HEK293 (cell line): ENCODE measurements at regions not wholly inside any gene's neighbourhood (a gene's known extent, or its start where the extent isn't known, plus 50 kb on each side); places are given as distances from the start of the nearest gene placed in this dataset.

Experiments
- CTCF ChIA-PET: fragments of 350-600 bp; formaldehyde crosslinking; extraction: SDS; loops from one replicate; lab custom pipeline; 2021; ENCODE audit warnings: antibody characterized with exemption; lab: Yijun Ruan, JAX
- POLR2A ChIA-PET: fragments of 300-600 bp; formaldehyde crosslinking; extraction: SDS; loops from one replicate; lab custom pipeline; 2020; ENCODE audit warnings: antibody characterized with exemption, inconsistent platforms; lab: Yijun Ruan, JAX
- H3K27ac ChIP-seq: fragments of 200-500 bp; sonication (Bioruptor generic); 2 replicates; pipeline ENCODE4 v1.5.1; 2014; ENCODE audit warnings: low read depth, low read length, control low read depth, inconsistent platforms; ENCODE audit errors: extremely low read depth
- H3K36me3 ChIP-seq, 2 experiments: fragments of 200-500 bp in 1 of 2; sonication (Bioruptor generic) in 1 of 2; 1 replicate in 1 of 2; 2 replicates in 1 of 2; pipeline ENCODE4 v1.5.1; 2014 to 2017; ENCODE audit warnings: inconsistent platforms in 2 of 2, low read length in 2 of 2; ENCODE audit not compliant: control insufficient read depth in 2 of 2, insufficient read depth in 1 of 2
- H3K4me1 ChIP-seq: fragments of 200-500 bp; sonication (Bioruptor generic); 2 replicates; pipeline ENCODE4 v1.5.1; 2014; ENCODE audit warnings: mild to moderate bottlenecking, low read length, inconsistent platforms; ENCODE audit not compliant: control insufficient read depth, insufficient read depth
- H3K4me3 ChIP-seq: 2 replicates; pipeline ENCODE4 v1.5.1; 2011; ENCODE audit warnings: low read depth, mild to moderate bottlenecking, control low read depth, low read length, moderate library complexity
- H3K9me3 ChIP-seq: fragments of 200-500 bp; sonication (Bioruptor generic); 2 replicates; pipeline ENCODE4 v1.5.1; 2014; ENCODE audit warnings: low read depth, low read length, inconsistent platforms; ENCODE audit not compliant: control insufficient read depth, insufficient read depth
- AEBP2 ChIP-seq: fragments of 450-650 bp; formaldehyde crosslinking; IDR thresholded peaks from 2 replicates; pipeline ENCODE4 v1.5.1; 2016; ENCODE audit warnings: missing biosample characterization, missing genetic modification characterization, borderline replicate concordance
- KLF16 ChIP-seq: fragments of 450-650 bp; formaldehyde crosslinking; IDR thresholded peaks from 2 replicates; pipeline ENCODE4 v1.5.1; 2017; ENCODE audit warnings: missing biosample characterization, missing genetic modification characterization
- MYNN ChIP-seq: fragments of 450-650 bp; formaldehyde crosslinking; IDR thresholded peaks from 2 replicates; pipeline ENCODE4 v1.5.1; 2016; ENCODE audit warnings: missing biosample characterization, missing genetic modification characterization, borderline replicate concordance
- PRDM10 ChIP-seq: fragments of 450-650 bp; formaldehyde crosslinking; IDR thresholded peaks from 2 replicates; pipeline ENCODE4 v1.5.1; 2016; ENCODE audit warnings: missing biosample characterization, missing genetic modification characterization
- RBAK ChIP-seq: fragments of 450-650 bp; formaldehyde crosslinking; IDR thresholded peaks from 2 replicates; pipeline ENCODE4 v1.5.1; 2016; ENCODE audit warnings: missing biosample characterization, missing genetic modification characterization
- SCRT2 ChIP-seq: fragments of 450-650 bp; formaldehyde crosslinking; IDR thresholded peaks from 2 replicates; pipeline ENCODE4 v1.5.1; 2016; ENCODE audit warnings: missing biosample characterization, missing genetic modification characterization
- TRIM28 ChIP-seq: IDR thresholded peaks from 2 replicates; pipeline ENCODE4 v1.6.1; 2011; ENCODE audit warnings: low read length, control low read depth, borderline replicate concordance
- ZBTB17 ChIP-seq: fragments of 450-650 bp; formaldehyde crosslinking; IDR thresholded peaks from 2 replicates; pipeline ENCODE4 v1.5.1; 2016; ENCODE audit warnings: missing biosample characterization, missing genetic modification characterization
- ZNF169 ChIP-seq: fragments of 450-650 bp; formaldehyde crosslinking; IDR thresholded peaks from 2 replicates; pipeline ENCODE4 v1.5.1; 2016; ENCODE audit warnings: missing biosample characterization, missing genetic modification characterization
- ZNF175 ChIP-seq: fragments of 450-650 bp; formaldehyde crosslinking; IDR thresholded peaks from 2 replicates; pipeline ENCODE4 v1.5.1; 2016; ENCODE audit warnings: missing biosample characterization, missing genetic modification characterization
- ZNF2 ChIP-seq: fragments of 450-650 bp; formaldehyde crosslinking; IDR thresholded peaks from 2 replicates; pipeline ENCODE4 v1.5.1; 2016; ENCODE audit warnings: missing biosample characterization, missing genetic modification characterization
- ZNF202 ChIP-seq: fragments of 450-650 bp; formaldehyde crosslinking; IDR thresholded peaks from 2 replicates; pipeline ENCODE4 v1.5.1; 2016; ENCODE audit warnings: missing biosample characterization, missing genetic modification characterization, borderline replicate concordance
- ZNF223 ChIP-seq: fragments of 450-650 bp; formaldehyde crosslinking; IDR thresholded peaks from 2 replicates; pipeline ENCODE4 v1.5.1; 2016; ENCODE audit warnings: missing biosample characterization, missing genetic modification characterization
- ZNF350 ChIP-seq: fragments of 450-650 bp; formaldehyde crosslinking; IDR thresholded peaks from 2 replicates; pipeline ENCODE4 v1.5.0; 2017; ENCODE audit warnings: missing biosample characterization, mild to moderate bottlenecking, missing genetic modification characterization
- ZNF433 ChIP-seq: fragments of 450-650 bp; formaldehyde crosslinking; IDR thresholded peaks from 2 replicates; pipeline ENCODE4 v1.5.1; 2016; ENCODE audit warnings: missing biosample characterization, missing genetic modification characterization, low read depth
- ZNF561 ChIP-seq: fragments of 450-650 bp; IDR thresholded peaks from 2 replicates; pipeline ENCODE4 v1.5.1; 2018; ENCODE audit warnings: missing biosample characterization, missing genetic modification characterization, borderline replicate concordance
- ZNF621 ChIP-seq: fragments of 450-650 bp; formaldehyde crosslinking; IDR thresholded peaks from 2 replicates; pipeline ENCODE4 v1.5.1; 2017; ENCODE audit warnings: missing biosample characterization, missing genetic modification characterization
- ZNF677 ChIP-seq: fragments of 450-650 bp; IDR thresholded peaks from 2 replicates; pipeline ENCODE4 v1.5.0; 2018; ENCODE audit warnings: missing biosample characterization, mild to moderate bottlenecking, missing genetic modification characterization, moderate library complexity
- ZNF747 ChIP-seq: fragments of 450-650 bp; formaldehyde crosslinking; IDR thresholded peaks from 2 replicates; pipeline ENCODE4 v1.5.1; 2016; ENCODE audit warnings: missing biosample characterization, missing genetic modification characterization
- ZNF777 ChIP-seq: fragments of 450-650 bp; formaldehyde crosslinking; IDR thresholded peaks from 2 replicates; pipeline ENCODE4 v1.5.1; 2017; ENCODE audit warnings: missing biosample characterization, missing genetic modification characterization, borderline replicate concordance
- ZNF791 ChIP-seq: fragments of 450-650 bp; formaldehyde crosslinking; IDR thresholded peaks from 2 replicates; pipeline ENCODE4 v1.5.1; 2016; ENCODE audit warnings: missing biosample characterization, missing genetic modification characterization
- ZSCAN16 ChIP-seq: fragments of 450-650 bp; formaldehyde crosslinking; IDR thresholded peaks from 2 replicates; pipeline ENCODE4 v1.5.1; 2016; ENCODE audit warnings: missing biosample characterization, missing genetic modification characterization
- ZSCAN23 ChIP-seq: fragments of 450-650 bp; formaldehyde crosslinking; IDR thresholded peaks from 2 replicates; pipeline ENCODE4 v1.5.1; 2016; ENCODE audit warnings: missing biosample characterization, missing genetic modification characterization
- TF ChIP-seq, protein P1 (sequence below): fragments of 450-650 bp; formaldehyde crosslinking; IDR thresholded peaks from 2 replicates; pipeline ENCODE4 v1.5.1; 2016; ENCODE audit warnings: missing biosample characterization, missing genetic modification characterization
- TF ChIP-seq, protein P2 (sequence below): fragments of 450-650 bp; formaldehyde crosslinking; IDR thresholded peaks from 2 replicates; pipeline ENCODE4 v1.5.1; 2017; ENCODE audit warnings: missing biosample characterization, mild to moderate bottlenecking, missing genetic modification characterization, moderate library complexity

GRCh38 chr7:36090976-36091873, 61.8 kb upstream of the EEPD1 start:
- H3K4me3 ChIP-seq: no peak overlapping the region
- H3K36me3 ChIP-seq: no peaks in the 10 kb centered on the region
- TF ChIP-seq ZNF169 (no peak), ZNF561 (tag by site-specific recombination) (no peak), KLF16 (tag by site-specific recombination) (no peak), ZSCAN16 (no peak), ZNF621 (tag by site-specific recombination) (no peak), ZNF777 (tag by site-specific recombination) (no peak), AEBP2 (tag by site-specific recombination) (no peak), RBAK (tag by site-specific recombination) (no peak)
- TF ChIP-seq, protein P1, sequence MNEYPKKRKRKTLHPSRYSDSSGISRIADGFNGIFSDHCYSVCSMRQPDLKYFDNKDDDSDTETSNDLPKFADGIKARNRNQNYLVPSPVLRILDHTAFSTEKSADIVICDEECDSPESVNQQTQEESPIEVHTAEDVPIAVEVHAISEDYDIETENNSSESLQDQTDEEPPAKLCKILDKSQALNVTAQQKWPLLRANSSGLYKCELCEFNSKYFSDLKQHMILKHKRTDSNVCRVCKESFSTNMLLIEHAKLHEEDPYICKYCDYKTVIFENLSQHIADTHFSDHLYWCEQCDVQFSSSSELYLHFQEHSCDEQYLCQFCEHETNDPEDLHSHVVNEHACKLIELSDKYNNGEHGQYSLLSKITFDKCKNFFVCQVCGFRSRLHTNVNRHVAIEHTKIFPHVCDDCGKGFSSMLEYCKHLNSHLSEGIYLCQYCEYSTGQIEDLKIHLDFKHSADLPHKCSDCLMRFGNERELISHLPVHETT (tag by site-specific recombination): no peak
- no peak overlapping the region for H3K27ac ChIP-seq
- CTCF ChIA-PET: interaction anchor here (0.6 to 1.6 kb wide), 4 partner anchors 10 to 238 kb away, joined by 3 to 4 read pairs (median 3); no protein-coding TSS in a partner anchor
- no peaks in the 10 kb centered on the region for H3K9me3 ChIP-seq
- POLR2A ChIA-PET: interaction anchor here (0.6 to 0.7 kb wide), 2 partner anchors 34 to 51 kb away, joined by 3 to 5 read pairs; no protein-coding TSS in a partner anchor
- no peaks in the 10 kb centered on the region for H3K4me1 ChIP-seq

GRCh38 chr7:36091874-36092176, 61.2 kb upstream of the EEPD1 start:
- no peaks in the 10 kb centered on the region for H3K36me3 ChIP-seq
- ChIA-PET POLR2A (no interaction called here), CTCF (no interaction called here)
- no peaks in the 10 kb centered on the region for H3K4me1 ChIP-seq
- no peak overlapping the region for H3K27ac ChIP-seq
- H3K9me3 ChIP-seq: no peaks in the 10 kb centered on the region
- no peak for TF ChIP-seq ZNF202
- no peak for TF ChIP-seq ZNF350 (tag by site-specific recombination)
- no peak for TF ChIP-seq ZNF175 (tag by site-specific recombination)
- no peak for TF ChIP-seq ZSCAN23 (tag by site-specific recombination)
- no peak for TF ChIP-seq ZNF747 (tag by site-specific recombination)
- no peak for TF ChIP-seq ZBTB17 (tag by site-specific recombination)
- no peak for TF ChIP-seq MYNN
- no peak for TF ChIP-seq ZNF223 (tag by site-specific recombination)
- TF ChIP-seq ZNF791 (tag by site-specific recombination): no peak
- no peak for TF ChIP-seq SCRT2 (tag by site-specific recombination)
- no peak for TF ChIP-seq ZNF433 (tag by site-specific recombination)
- H3K4me3 ChIP-seq: no peak overlapping the region

DNA sequence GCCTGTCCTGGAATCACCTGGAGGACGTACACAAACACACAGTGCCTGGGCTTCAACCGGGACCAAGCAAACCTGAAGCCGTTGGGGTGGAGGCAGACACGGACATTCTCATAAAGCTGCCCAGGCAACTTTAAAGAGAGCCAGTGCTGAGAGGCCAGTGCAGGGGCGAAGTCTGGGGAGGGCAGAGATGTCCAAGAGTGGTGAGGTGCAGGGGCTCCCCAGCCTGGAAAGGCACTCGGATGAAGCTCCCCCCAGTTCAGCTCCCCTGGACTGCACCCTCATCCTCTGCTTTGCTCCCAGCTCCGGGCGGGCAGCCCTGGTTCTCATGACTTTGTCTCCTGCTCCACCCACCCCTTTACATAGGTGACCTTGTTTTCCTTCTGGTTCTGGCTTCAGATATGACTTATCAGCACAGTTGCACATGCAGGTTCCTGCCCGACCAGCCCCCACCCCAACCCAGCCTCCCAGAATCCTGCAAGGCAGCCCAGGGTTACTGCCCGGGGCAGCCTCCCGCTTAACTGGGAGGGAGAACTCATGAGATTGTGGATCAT, 60.8 kb upstream of the EEPD1 start:
- H3K9me3 ChIP-seq: no peaks in the 10 kb centered on the region
- H3K4me1 ChIP-seq: no peaks in the 10 kb centered on the region
- no peaks in the 10 kb centered on the region for H3K36me3 ChIP-seq
- CTCF ChIA-PET: interaction anchor here (0.9 kb wide), 1 partner anchor 37 kb away, joined by 3 read pairs; no protein-coding TSS in a partner anchor
- POLR2A ChIA-PET: no interaction called here
- TF ChIP-seq TRIM28 (no peak), PRDM10 (tag by site-specific recombination) (peak; percentile 45; the same call in 1 of the 2 replicates), ZNF677 (no peak), ZNF2 (no peak)
- TF ChIP-seq, protein P2, sequence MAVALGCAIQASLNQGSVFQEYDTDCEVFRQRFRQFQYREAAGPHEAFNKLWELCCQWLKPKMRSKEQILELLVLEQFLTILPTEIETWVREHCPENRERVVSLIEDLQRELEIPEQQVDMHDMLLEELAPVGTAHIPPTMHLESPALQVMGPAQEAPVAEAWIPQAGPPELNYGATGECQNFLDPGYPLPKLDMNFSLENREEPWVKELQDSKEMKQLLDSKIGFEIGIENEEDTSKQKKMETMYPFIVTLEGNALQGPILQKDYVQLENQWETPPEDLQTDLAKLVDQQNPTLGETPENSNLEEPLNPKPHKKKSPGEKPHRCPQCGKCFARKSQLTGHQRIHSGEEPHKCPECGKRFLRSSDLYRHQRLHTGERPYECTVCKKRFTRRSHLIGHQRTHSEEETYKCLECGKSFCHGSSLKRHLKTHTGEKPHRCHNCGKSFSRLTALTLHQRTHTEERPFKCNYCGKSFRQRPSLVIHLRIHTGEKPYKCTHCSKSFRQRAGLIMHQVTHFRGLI (tag by site-specific recombination): no peak
- no peak overlapping the region for H3K4me3 ChIP-seq
- no peak overlapping the region for H3K27ac ChIP-seq
